WI38 (cell line): ENCODE measurements at regions not wholly inside any gene's neighbourhood (a gene's known extent, or its start where the extent isn't known, plus 50 kb on each side); places are given as distances from the start of the nearest gene placed in this dataset.
"Not testable (repeated sequence)": the region's sequence is repeated elsewhere in the genome, so short reads cannot be mapped to it uniquely, and the experiment has no call there.

Experiments used
- H3K4me3 ChIP-seq: 2 replicates; pipeline ENCODE4 v1.5.1; 2011; ENCODE audit warnings: low read depth, mild to moderate bottlenecking, control low read depth, low read length
- TF ChIP-seq, protein P1 (sequence below): IDR thresholded peaks from 2 replicates; pipeline ENCODE4 v1.5.1; 2012; ENCODE audit warnings: low read depth, mild to moderate bottlenecking, control low read depth, low read length

- H3K4me3 ChIP-seq = no peak overlapping the region
- TF ChIP-seq, protein P1, sequence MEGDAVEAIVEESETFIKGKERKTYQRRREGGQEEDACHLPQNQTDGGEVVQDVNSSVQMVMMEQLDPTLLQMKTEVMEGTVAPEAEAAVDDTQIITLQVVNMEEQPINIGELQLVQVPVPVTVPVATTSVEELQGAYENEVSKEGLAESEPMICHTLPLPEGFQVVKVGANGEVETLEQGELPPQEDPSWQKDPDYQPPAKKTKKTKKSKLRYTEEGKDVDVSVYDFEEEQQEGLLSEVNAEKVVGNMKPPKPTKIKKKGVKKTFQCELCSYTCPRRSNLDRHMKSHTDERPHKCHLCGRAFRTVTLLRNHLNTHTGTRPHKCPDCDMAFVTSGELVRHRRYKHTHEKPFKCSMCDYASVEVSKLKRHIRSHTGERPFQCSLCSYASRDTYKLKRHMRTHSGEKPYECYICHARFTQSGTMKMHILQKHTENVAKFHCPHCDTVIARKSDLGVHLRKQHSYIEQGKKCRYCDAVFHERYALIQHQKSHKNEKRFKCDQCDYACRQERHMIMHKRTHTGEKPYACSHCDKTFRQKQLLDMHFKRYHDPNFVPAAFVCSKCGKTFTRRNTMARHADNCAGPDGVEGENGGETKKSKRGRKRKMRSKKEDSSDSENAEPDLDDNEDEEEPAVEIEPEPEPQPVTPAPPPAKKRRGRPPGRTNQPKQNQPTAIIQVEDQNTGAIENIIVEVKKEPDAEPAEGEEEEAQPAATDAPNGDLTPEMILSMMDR = no peak
These were observed 236.2 kb upstream of the KRR1 start for GRCh38 chr12:75747572-75748021.

DNA sequence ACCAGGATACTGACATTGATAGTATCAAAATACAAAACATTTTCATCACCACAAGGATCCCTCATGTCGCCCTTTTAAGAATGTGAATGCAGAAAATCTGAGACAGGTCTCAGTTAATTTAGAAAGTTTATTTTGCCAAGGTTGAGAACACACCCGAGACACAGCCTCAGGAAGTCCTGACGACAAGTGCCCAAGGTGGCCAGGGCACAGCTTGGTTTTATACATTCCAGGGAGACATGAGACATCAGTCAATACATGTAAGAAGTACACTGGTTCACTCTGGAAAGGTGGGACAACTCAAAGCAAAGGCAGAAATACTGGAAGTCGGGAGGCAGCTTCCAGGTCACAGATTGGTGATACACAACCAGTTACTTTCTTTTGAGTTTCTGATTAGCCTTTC, 235.2 kb upstream of the KRR1 start:
- TF ChIP-seq, protein P1 = no peak
- no peak overlapping the region for H3K4me3 ChIP-seq

DNA sequence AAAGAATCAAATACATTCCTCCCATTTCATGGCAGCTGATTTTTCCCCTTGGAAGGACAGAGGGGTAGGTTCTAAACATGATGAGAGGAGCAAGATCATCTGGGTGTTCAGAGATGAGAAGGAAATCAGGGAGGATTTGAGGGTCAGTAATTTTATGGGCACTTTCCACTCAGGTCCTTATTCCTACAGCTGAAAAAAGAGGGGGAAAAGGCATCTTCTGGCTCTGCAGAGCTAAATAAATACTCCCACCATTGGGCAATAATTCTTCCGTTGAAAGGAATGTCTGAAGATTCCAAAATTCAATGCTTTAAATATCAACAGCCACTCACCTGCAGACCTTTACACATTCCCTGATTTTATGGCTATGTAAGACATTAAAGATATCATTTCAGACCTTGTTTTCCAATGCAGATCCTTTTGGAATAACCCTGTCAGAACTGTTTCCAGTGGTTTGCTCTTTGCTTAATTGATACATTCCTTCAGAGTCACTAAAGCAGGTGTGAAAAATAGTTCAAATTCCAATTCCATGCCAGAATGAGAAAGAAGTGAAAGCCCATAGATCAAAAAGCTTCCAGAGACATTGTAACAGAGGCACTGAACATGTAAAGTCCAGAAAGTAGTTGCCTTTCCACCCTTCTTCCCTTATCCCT, 233.3 kb upstream of the KRR1 start:
- no peak overlapping the region for H3K4me3 ChIP-seq
- TF ChIP-seq, protein P1 = no peak

DNA sequence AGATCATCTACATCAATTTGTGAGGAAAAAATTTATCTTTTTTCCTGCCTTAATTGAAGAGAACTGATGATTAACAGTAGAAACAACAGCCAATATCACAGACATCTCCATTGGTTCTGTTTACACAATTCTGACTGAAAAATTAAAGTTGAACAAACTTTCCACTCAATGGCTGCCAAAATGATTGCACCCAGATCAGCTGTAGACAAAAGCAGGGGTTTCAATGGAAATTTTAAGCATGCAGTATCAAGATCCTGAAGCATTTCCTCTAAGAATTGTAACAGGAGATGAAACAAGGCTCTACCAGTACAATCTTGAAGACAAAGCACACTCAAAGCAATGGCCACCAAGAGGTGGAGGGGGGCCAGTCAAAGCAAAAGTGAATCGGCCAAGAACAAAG, 231.6 kb upstream of the KRR1 start:
- TF ChIP-seq, protein P1 = no peak
- no peak overlapping the region for H3K4me3 ChIP-seq

GRCh38 chr12:75742048-75742447, 230.6 kb upstream of the KRR1 start:
- no peak overlapping the region for H3K4me3 ChIP-seq
- TF ChIP-seq, protein P1 = no peak

DNA sequence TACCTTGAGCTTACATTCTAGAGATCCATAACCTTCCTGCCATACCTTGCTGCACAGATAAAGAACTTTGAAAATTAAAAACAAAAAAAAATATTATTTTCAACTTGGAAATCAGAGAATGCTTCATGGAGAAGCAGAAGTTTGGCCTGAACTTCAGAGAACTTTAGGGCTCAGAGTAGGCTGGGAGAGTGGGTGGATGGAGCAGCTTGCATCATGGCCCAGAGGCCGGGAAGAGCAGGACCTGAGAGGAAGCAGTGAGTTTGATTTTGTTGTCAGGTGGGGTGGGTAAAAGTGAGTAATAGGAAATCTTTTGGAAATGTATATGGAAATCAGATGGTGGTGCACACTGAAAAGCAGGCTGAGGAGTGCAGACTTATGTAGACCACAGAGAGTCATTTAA, 228.5 kb upstream of the KRR1 start:
- TF ChIP-seq, protein P1 = no peak
- no peak overlapping the region for H3K4me3 ChIP-seq

DNA sequence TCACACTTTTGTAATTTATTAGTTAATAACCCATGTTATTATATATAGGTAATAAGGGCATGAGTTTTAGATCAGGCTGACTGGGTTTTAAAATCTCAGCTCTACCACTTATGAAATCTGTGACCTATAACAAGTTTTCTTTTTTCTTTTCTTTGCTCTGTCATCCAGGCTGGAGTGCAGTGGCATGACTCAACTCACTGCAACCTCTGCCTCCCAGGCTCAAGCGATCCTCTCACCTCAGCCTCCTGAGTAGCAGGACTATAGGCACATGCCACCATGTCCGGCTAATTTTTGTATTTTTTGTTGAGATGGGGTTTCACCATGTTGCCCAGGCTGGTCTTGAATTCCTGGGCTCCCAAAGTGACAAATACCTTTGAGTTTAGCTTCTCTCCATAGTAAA, 227.7 kb upstream of the KRR1 start:
- H3K4me3 ChIP-seq = not testable (repeated sequence)

DNA sequence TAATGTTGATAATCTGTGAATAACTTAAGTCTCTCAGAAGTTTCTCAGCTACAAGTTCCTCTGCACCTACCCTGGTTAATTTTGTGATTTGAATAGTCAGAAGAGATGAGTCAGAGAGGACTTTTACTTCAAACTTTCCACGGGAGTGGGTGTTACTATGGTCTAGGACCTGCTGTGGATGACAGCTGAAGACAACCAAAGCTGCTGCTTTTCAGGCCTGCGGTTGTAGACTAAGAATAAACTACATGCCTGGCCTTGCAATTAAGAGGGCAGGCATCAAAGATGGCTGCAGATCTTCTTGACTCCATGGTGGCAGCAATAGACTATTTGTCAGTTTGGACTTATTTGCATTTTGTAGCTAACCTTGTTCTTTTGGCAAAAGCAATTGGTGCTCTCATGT, 227.1 kb upstream of the KRR1 start:
- TF ChIP-seq, protein P1 = no peak
- no peak overlapping the region for H3K4me3 ChIP-seq
